Neural crest cell (in vitro differentiated cells): ENCODE measurements at regions not wholly inside any gene's neighbourhood (a gene's known extent, or its start where the extent isn't known, plus 50 kb on each side); places are given as distances from the start of the nearest gene placed in this dataset.

Experiments used
- DNase-seq: peaks from one replicate; pipeline ENCODE4 v3.0.0; 2021; ENCODE audit warnings: low read depth, mixed read lengths, low spot score
- H3K27ac Mint-ChIP-seq: one replicate; pipeline ENCODE4 v1.8.0; 2021; ENCODE audit warnings: mild to moderate bottlenecking, mixed read lengths; ENCODE audit not compliant: unreplicated experiment
- H3K27me3 Mint-ChIP-seq: 2 replicates; pipeline ENCODE4 v1.8.0; 2021; ENCODE audit warnings: low read depth, mild to moderate bottlenecking, mixed read lengths
- H3K36me3 Mint-ChIP-seq: 2 replicates; pipeline ENCODE4 v1.8.0; 2021; ENCODE audit warnings: low read depth, mild to moderate bottlenecking, mixed read lengths
- H3K4me1 Mint-ChIP-seq: 2 replicates; pipeline ENCODE4 v1.8.0; 2021; ENCODE audit warnings: mixed read lengths
- H3K4me3 Mint-ChIP-seq: one replicate; pipeline ENCODE4 v1.8.0; 2021; ENCODE audit warnings: mild to moderate bottlenecking, mixed read lengths
- H3K9me3 Mint-ChIP-seq: 2 replicates; pipeline ENCODE4 v1.8.0; 2021; ENCODE audit warnings: mixed read lengths
- CTCF ChIP-seq: fragments of 200-600 bp; sonication (generic); conservative IDR thresholded peaks from 2 replicates; pipeline ENCODE4 v1.5.0; 2021; ENCODE audit warnings: antibody characterized with exemption, mild to moderate bottlenecking

GRCh38 chr13:105207572-105208293, 1327.7 kb downstream of the EFNB2 start:
- peaks cover 10% of the 10 kb centered on the region for H3K9me3 Mint-ChIP-seq
- no peaks in the 10 kb centered on the region for H3K27me3 Mint-ChIP-seq
- H3K27ac Mint-ChIP-seq = no peak overlapping the region
- H3K36me3 Mint-ChIP-seq = no peaks in the 10 kb centered on the region
- peak; percentile 36 for TF ChIP-seq CTCF
- no peak overlapping the region for H3K4me3 Mint-ChIP-seq
- DNase-seq = no peak
- peaks cover 2% of the 10 kb centered on the region for H3K4me1 Mint-ChIP-seq

GRCh38 chr13:105202354-105202753, 1333.1 kb downstream of the EFNB2 start:
- Mint-ChIP-seq H3K27ac (no peak overlapping the region), H3K4me1 (peaks cover 5% of the 10 kb centered on the region), H3K4me3 (no peak overlapping the region), H3K36me3 (no peaks in the 10 kb centered on the region), H3K27me3 (no peaks in the 10 kb centered on the region), H3K9me3 (peaks cover 12% of the 10 kb centered on the region)
- peak; percentile 66 for TF ChIP-seq CTCF
- DNase-seq = no peak

GRCh38 chr13:105201351-105201750, 1334.1 kb downstream of the EFNB2 start:
- peaks cover 12% of the 10 kb centered on the region for H3K9me3 Mint-ChIP-seq
- H3K4me1 Mint-ChIP-seq = peaks cover 5% of the 10 kb centered on the region
- no peak overlapping the region for H3K27ac Mint-ChIP-seq
- no peak overlapping the region for H3K4me3 Mint-ChIP-seq
- H3K36me3 Mint-ChIP-seq = no peaks in the 10 kb centered on the region
- TF ChIP-seq CTCF = no peak
- no peaks in the 10 kb centered on the region for H3K27me3 Mint-ChIP-seq
- no peak for DNase-seq

GRCh38 chr13:105200181-105200580, 1335.3 kb downstream of the EFNB2 start:
- Mint-ChIP-seq H3K9me3 (peaks cover 12% of the 10 kb centered on the region), H3K36me3 (no peaks in the 10 kb centered on the region)

GRCh38 chr13:105196052-105196451, 1339.4 kb downstream of the EFNB2 start:
- Mint-ChIP-seq H3K4me3 (no peak overlapping the region), H3K9me3 (no peaks in the 10 kb centered on the region), H3K4me1 (no peaks in the 10 kb centered on the region), H3K36me3 (no peaks in the 10 kb centered on the region), H3K27me3 (no peaks in the 10 kb centered on the region), H3K27ac (no peak overlapping the region)
- TF ChIP-seq CTCF = no peak
- no peak for DNase-seq

More at GRCh38 chr13:105200181-105200580, 1335.3 kb downstream of the EFNB2 start:
- DNase-seq = no peak
- no peak overlapping the region for H3K4me3 Mint-ChIP-seq
- H3K27ac Mint-ChIP-seq = no peak overlapping the region
- peaks cover 5% of the 10 kb centered on the region for H3K4me1 Mint-ChIP-seq
- TF ChIP-seq CTCF = no peak
- H3K27me3 Mint-ChIP-seq = no peaks in the 10 kb centered on the region
